LNCAP (cell line): ENCODE measurements at regions not wholly inside any gene's neighbourhood (a gene's known extent, or its start where the extent isn't known, plus 50 kb on each side); places are given as distances from the start of the nearest gene placed in this dataset.

Source experiments
- CTCF ChIP-seq: fragments of 450-650 bp; IDR thresholded peaks from 2 replicates; pipeline ENCODE4 v1.5.1; 2017; ENCODE audit warnings: mild to moderate bottlenecking

DNA sequence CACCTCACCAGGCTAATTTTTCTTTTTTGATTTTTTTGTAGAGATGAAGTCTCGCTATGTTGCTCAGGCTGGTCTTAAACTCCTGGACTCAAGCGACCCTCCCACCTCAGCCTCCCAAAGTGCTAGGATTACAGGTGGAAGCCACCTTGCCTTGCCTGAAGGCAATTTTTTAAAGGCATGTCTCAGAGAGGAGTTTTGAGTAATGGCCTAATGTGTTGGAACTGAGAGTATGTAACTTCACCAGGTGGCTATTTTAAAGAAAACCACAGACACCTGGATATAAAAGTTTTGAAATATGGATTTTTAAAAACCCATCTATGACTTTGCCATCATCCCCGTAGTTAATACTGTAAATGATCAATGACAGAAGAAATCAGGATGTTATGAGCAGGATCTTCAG, 119.8 kb upstream of the ATP8B1 start:
- TF ChIP-seq CTCF: no peak

DNA sequence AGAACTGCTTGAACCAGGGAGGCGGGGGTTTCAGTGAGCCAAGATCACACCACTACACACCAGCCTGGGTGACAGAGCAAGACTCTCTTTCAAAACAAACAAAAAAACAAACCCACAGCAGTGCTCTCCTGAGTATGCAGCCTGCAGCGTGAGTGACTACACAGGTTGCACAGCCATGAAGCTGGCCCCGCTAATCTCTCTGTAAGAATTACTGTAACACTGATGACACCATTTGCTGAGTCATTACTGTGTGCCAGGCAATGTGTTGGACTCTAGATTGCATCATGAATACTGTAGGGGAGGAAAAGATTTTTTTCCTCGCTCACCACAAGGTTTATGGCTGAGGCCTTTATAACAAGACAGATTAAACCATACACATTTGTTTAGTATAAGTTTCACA, 118.6 kb upstream of the ATP8B1 start:
- TF ChIP-seq CTCF: no peak

DNA sequence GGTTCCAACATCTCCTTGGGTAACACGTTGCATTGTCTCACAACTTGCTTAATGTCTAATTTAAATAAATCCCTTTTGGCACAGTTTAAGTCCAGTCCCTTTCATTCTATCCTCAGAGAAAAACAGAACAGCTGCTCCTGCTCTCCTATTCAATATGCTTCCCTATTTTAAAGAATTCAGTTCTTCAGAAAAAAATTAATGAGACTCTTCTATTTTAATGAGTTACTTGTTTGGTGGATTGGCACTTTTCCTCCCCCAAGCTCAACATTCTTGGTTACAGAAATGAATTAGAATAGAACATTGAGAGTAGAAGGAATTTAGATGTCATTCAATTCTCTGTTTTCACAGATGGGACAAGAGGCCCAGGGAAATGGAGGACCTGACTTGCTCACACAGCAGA, 116.9 kb upstream of the ATP8B1 start:
- TF ChIP-seq CTCF: no peak

- no peak for TF ChIP-seq CTCF
Measured at GRCh38 chr18:57918601-57919000, 115.5 kb upstream of the ATP8B1 start.

GRCh38 chr18:57916684-57917083, 113.6 kb upstream of the ATP8B1 start:
- no peak for TF ChIP-seq CTCF

DNA sequence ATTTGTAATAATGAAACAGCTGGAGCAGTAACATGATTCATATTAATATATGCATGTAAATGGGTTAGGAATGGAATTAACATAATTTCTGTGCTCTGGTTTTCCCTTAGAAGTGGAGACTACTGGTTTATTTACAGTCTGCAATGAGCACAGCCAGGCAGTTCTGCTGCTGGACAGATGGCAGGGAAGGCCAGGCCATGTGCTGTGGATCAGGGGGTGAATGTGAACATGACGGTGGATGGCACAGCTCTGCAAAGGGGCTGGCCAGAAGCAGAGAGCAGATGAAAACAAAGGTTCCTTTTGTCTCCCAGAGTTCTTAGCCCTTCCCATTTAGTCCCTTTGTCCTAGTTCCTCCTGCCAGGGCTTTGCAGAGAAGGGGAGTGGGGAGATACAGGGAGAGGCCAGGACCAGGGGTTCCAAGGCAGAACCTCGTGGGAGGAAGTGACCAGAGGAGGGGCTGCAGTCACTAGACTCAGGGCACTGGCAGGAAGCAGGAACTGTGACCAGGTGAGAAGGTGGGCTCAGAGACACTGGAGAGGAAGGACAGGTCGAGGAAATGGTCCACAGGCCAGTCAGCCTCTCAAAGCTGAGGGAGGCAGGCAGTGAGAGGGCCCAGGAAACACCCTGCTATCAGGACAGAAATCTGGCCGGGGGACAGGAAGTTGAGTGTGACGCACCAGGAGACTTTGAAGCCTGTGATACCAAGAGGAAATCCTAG, 112.9 kb upstream of the ATP8B1 start:
- TF ChIP-seq CTCF: no peak

GRCh38 chr18:57915248-57915647, 112.1 kb upstream of the ATP8B1 start:
- TF ChIP-seq CTCF: no peak

GRCh38 chr18:57913686-57914085, 110.6 kb upstream of the ATP8B1 start:
- no peak for TF ChIP-seq CTCF
